NB4 (cell line): ENCODE measurements at regions not wholly inside any gene's neighbourhood (a gene's known extent, or its start where the extent isn't known, plus 50 kb on each side); places are given as distances from the start of the nearest gene placed in this dataset.

ENCODE experiments used
- POLR2A ChIP-seq: IDR thresholded peaks from 2 replicates; pipeline ENCODE4 v1.6.1; 2011; ENCODE audit warnings: mild to moderate bottlenecking; ENCODE audit not compliant: insufficient read length; ENCODE audit errors: extremely low read depth
- TF ChIP-seq, protein P1 (sequence below): IDR thresholded peaks from one replicate; pipeline ENCODE4 v1.5.1; 2012; ENCODE audit warnings: low read depth, low read length
- TF ChIP-seq, protein P2 (sequence below): IDR thresholded peaks from 2 replicates; pipeline ENCODE4 v1.6.1; 2011; ENCODE audit warnings: low read depth, low read length

DNA sequence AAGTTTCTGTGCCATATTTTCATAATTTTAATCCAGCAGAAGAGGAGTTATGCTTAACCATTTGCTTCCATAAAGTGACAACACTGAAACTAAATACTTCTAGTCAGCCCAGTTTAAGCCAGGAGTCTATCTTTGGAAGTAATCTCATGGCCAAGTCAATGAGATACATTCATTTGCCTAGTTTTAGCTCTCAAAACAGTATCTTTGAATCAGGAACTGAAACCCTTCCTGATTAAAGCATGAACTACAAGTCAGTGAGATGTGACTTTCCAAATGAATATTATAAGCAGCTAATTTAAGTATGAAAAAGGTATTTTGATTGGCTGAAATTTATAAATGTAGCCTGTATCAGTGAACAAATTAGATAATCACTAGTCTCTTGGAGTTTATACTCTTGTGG, 491.5 kb downstream of the SLC6A15 start:
- TF ChIP-seq, protein P1, sequence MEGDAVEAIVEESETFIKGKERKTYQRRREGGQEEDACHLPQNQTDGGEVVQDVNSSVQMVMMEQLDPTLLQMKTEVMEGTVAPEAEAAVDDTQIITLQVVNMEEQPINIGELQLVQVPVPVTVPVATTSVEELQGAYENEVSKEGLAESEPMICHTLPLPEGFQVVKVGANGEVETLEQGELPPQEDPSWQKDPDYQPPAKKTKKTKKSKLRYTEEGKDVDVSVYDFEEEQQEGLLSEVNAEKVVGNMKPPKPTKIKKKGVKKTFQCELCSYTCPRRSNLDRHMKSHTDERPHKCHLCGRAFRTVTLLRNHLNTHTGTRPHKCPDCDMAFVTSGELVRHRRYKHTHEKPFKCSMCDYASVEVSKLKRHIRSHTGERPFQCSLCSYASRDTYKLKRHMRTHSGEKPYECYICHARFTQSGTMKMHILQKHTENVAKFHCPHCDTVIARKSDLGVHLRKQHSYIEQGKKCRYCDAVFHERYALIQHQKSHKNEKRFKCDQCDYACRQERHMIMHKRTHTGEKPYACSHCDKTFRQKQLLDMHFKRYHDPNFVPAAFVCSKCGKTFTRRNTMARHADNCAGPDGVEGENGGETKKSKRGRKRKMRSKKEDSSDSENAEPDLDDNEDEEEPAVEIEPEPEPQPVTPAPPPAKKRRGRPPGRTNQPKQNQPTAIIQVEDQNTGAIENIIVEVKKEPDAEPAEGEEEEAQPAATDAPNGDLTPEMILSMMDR: no peak
- no peak for TF ChIP-seq POLR2A
- TF ChIP-seq, protein P2, sequence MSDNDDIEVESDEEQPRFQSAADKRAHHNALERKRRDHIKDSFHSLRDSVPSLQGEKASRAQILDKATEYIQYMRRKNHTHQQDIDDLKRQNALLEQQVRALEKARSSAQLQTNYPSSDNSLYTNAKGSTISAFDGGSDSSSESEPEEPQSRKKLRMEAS: no peak
